ENCODE measurements at regions not wholly inside any gene's neighbourhood (a gene's known extent, or its start where the extent isn't known, plus 50 kb on each side); places are given as distances from the start of the nearest gene placed in this dataset.
"Not testable (repeated sequence)": the region's sequence is repeated elsewhere in the genome, so short reads cannot be mapped to it uniquely, and the experiment has no call there.

GRCh38 chr7:12985752-12986151, 298.3 kb downstream of the ARL4A start:
- DNase-seq (ENCODE audit: low spot score): no peak

- no peak for DNase-seq (ENCODE audit: low spot score)
Observed at GRCh38 chr7:12987238-12987637, 299.8 kb downstream of the ARL4A start.

- no peak for DNase-seq (ENCODE audit: low spot score)
Observed at GRCh38 chr7:12990440-12990839, 303.0 kb downstream of the ARL4A start.

GRCh38 chr7:12993025-12993424, 305.6 kb downstream of the ARL4A start:
- DNase-seq (ENCODE audit: low spot score): no peak

GRCh38 chr7:12995912-12996469, 308.6 kb downstream of the ARL4A start:
- no peak for DNase-seq (ENCODE audit: low spot score)

GRCh38 chr7:13007331-13007730, 319.9 kb downstream of the ARL4A start:
- DNase-seq (ENCODE audit: low spot score): no peak

- no peak for DNase-seq (ENCODE audit: low spot score)
Observed at GRCh38 chr7:13009517-13009916, 322.1 kb downstream of the ARL4A start.

GRCh38 chr7:13014011-13014410, 326.6 kb downstream of the ARL4A start:
- no peak for DNase-seq (ENCODE audit: low spot score)

GRCh38 chr7:13016036-13016581, 328.7 kb downstream of the ARL4A start:
- DNase-seq (ENCODE audit: low spot score): no peak

- no peak for DNase-seq (ENCODE audit: low spot score)
Observed at GRCh38 chr7:13016592-13017332, 329.3 kb downstream of the ARL4A start.

- DNase-seq (ENCODE audit: low spot score): peak; percentile 19
Observed at GRCh38 chr7:13017333-13017857, 330.0 kb downstream of the ARL4A start.

GRCh38 chr7:13017881-13018280, 330.4 kb downstream of the ARL4A start:
- no peak for DNase-seq (ENCODE audit: low spot score)

GRCh38 chr7:13021566-13022300, 334.3 kb downstream of the ARL4A start:
- DNase-seq (ENCODE audit: low spot score): no peak

GRCh38 chr7:13024121-13024674, 336.8 kb downstream of the ARL4A start:
- no peak for DNase-seq (ENCODE audit: low spot score)

- DNase-seq (ENCODE audit: low spot score): not testable (repeated sequence)
Observed at GRCh38 chr7:13025043-13025442, 337.6 kb downstream of the ARL4A start.

- DNase-seq (ENCODE audit: low spot score): no peak
Observed at GRCh38 chr7:13027321-13027720, 339.9 kb downstream of the ARL4A start.

GRCh38 chr7:13028036-13028824, 340.8 kb downstream of the ARL4A start:
- DNase-seq (ENCODE audit: low spot score): no peak

- no peak for DNase-seq (ENCODE audit: low spot score)
Observed at GRCh38 chr7:13028825-13029099, 341.3 kb downstream of the ARL4A start.

GRCh38 chr7:13031468-13031867, 344.0 kb downstream of the ARL4A start:
- no peak for DNase-seq (ENCODE audit: low spot score)

GRCh38 chr7:13032084-13032483, 344.7 kb downstream of the ARL4A start:
- no peak for DNase-seq (ENCODE audit: low spot score)

GRCh38 chr7:13032576-13032975, 345.1 kb downstream of the ARL4A start:
- DNase-seq (ENCODE audit: low spot score): no peak

- no peak for DNase-seq (ENCODE audit: low spot score)
Observed at GRCh38 chr7:13034693-13035092, 347.3 kb downstream of the ARL4A start.

All from AG08396 (cell line).